Upper lobe of left lung (tissue), 4 donors: ENCODE measurements at regions not wholly inside any gene's neighbourhood (a gene's known extent, or its start where the extent isn't known, plus 50 kb on each side); places are given as distances from the start of the nearest gene placed in this dataset.

Experiments
- POLR2AphosphoS5 ChIP-seq, 2 donors: sonication (generic); formaldehyde crosslinking; IDR thresholded peaks; one replicate each; pipeline ENCODE4 v1.5.1; 2017; ENCODE audit warnings: antibody characterized with exemption in 2 of 2
- TF ChIP-seq, protein P1 (sequence below), 6 experiments: fragments of 450-650 bp in 4 of 6; fragments of 200-600 bp in 2 of 6; sonication (generic) in 2 of 6; IDR thresholded peaks; one replicate each; pipeline ENCODE4 v1.5.1; 2016 to 2019; ENCODE audit warnings: antibody characterized with exemption in 6 of 6

DNA sequence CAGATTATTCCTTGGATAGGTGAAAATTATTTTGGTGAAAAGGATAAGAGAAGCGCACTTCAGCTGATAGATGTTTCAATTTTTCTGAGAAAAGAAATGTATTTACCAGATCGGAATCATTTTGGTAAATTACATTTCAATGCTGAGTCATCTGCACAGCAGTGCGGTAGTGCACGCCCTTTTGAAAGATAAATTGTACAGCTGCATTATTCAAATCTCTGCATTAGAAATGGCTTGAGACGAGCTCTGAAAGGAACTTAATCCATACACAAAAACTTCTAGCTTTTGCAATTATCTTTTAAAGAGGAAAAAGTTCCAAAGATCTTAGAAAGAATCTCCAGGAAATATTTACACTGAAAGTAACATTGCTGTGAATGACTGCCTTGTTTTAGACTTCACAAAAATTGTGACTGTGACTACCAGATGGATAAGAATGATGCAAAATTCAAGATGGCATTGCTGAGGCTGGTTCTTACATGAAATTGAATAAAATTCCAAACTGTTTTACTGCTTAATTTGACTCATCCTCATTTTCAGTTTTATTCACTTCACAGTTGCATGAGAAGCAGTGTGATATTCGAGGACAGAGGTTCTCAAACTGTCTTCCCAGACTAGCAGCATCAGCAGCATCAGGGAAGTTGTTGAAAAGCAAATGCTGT, 161.7 kb downstream of the RND3 start:
- TF ChIP-seq, protein P1, sequence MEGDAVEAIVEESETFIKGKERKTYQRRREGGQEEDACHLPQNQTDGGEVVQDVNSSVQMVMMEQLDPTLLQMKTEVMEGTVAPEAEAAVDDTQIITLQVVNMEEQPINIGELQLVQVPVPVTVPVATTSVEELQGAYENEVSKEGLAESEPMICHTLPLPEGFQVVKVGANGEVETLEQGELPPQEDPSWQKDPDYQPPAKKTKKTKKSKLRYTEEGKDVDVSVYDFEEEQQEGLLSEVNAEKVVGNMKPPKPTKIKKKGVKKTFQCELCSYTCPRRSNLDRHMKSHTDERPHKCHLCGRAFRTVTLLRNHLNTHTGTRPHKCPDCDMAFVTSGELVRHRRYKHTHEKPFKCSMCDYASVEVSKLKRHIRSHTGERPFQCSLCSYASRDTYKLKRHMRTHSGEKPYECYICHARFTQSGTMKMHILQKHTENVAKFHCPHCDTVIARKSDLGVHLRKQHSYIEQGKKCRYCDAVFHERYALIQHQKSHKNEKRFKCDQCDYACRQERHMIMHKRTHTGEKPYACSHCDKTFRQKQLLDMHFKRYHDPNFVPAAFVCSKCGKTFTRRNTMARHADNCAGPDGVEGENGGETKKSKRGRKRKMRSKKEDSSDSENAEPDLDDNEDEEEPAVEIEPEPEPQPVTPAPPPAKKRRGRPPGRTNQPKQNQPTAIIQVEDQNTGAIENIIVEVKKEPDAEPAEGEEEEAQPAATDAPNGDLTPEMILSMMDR (IDR thresholded peaks at IDR 0.05) = no peak
- no peak for TF ChIP-seq POLR2AphosphoS5 (IDR thresholded peaks at IDR 0.05)
